ENCODE measurements at regions not wholly inside any gene's neighbourhood (a gene's known extent, or its start where the extent isn't known, plus 50 kb on each side); places are given as distances from the start of the nearest gene placed in this dataset.

DNA sequence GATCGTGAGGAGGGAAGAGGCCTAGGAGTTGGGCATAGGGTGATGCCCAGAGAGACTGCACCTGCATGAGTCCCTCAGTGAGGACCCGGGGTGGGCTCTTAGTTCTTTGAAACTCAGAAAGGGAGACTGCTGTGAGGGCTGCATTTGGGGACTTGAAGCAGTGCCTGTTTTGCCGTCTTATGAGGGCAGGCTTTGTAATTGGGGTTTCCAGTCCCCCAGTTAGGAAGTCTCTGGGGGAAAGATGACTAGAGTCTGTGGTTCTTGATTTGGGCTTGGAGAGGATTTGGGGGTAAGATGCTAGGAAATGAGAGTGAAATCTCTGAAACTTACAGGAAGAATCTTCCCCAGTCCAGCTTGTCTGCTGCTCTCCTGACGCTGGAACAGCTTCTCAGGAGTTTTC lies 99.6 kb downstream of the ARF6 start:
- no peaks in the 10 kb centered on the region for H3K9me3 Mint-ChIP-seq (ENCODE audit: unreplicated experiment)
- no peaks in the 10 kb centered on the region for H3K27me3 Mint-ChIP-seq (ENCODE audit: low read depth, unreplicated experiment)
- no peak for FAIRE-seq

GRCh38 chr14:49992901-49993339 lies 100.0 kb downstream of the ARF6 start:
- H3K4me3 ChIP-seq (ENCODE audit: insufficient read depth, low read depth, low read length): no peak overlapping the region
- peaks cover 7% of the 10 kb centered on the region for H3K4me1 ChIP-seq (ENCODE audit: insufficient read depth, low read length)
- H3K79me2 ChIP-seq (ENCODE audit: insufficient read depth, low read length): no peaks in the 10 kb centered on the region
- Mint-ChIP-seq H3K4me3 (ENCODE audit: unreplicated experiment) (no peak overlapping the region), H3K36me3 (ENCODE audit: low read depth, unreplicated experiment) (no peaks in the 10 kb centered on the region), H3K4me1 (ENCODE audit: low read depth, unreplicated experiment) (peaks cover 11% of the 10 kb centered on the region), H3K9me3 (ENCODE audit: unreplicated experiment) (no peaks in the 10 kb centered on the region), H3K27me3 (ENCODE audit: low read depth, unreplicated experiment) (no peaks in the 10 kb centered on the region), H3K27ac (ENCODE audit: unreplicated experiment) (peak overlapping the region; percentile 30)
- TF ChIP-seq EZH2 (IDR thresholded peaks at IDR 0.05; ENCODE audit: insufficient read depth, low read length) (no peak), CTCF (IDR thresholded peaks at IDR 0.05; ENCODE audit: insufficient read depth, low read depth, low read length) (no peak)
- H3K4me2 ChIP-seq (ENCODE audit: low read length): no peak overlapping the region
- DNase-seq (ENCODE audit: low read depth) (peak; percentile 71), FAIRE-seq (no peak)
- no peaks in the 10 kb centered on the region for H4K20me1 ChIP-seq (ENCODE audit: insufficient read depth, low read length)
- no peak overlapping the region for H3K27ac ChIP-seq (ENCODE audit: low read depth, low read length)
- H3K36me3 ChIP-seq (ENCODE audit: insufficient read depth, low read length): no peaks in the 10 kb centered on the region
- H3K27me3 ChIP-seq (ENCODE audit: insufficient read depth, low read length): no peaks in the 10 kb centered on the region
- H2AFZ ChIP-seq (ENCODE audit: low read depth, low read length): peak overlapping the region; percentile 39
- H3K9ac ChIP-seq (ENCODE audit: low read length): no peak overlapping the region
- no peaks in the 10 kb centered on the region for H3K9me3 ChIP-seq (ENCODE audit: insufficient read depth, low read depth, low read length)

More for the DNA sequence above, 99.6 kb downstream of the ARF6 start:
- no peaks in the 10 kb centered on the region for H3K27me3 ChIP-seq (ENCODE audit: insufficient read depth, low read length)
- H4K20me1 ChIP-seq (ENCODE audit: insufficient read depth, low read length): no peaks in the 10 kb centered on the region
- H3K36me3 ChIP-seq (ENCODE audit: insufficient read depth, low read length): no peaks in the 10 kb centered on the region
- no peak overlapping the region for H3K27ac Mint-ChIP-seq (ENCODE audit: unreplicated experiment)
- H3K4me3 Mint-ChIP-seq (ENCODE audit: unreplicated experiment): no peak overlapping the region
- H3K4me1 ChIP-seq (ENCODE audit: insufficient read depth, low read length): peaks cover 12% of the 10 kb centered on the region
- H3K9me3 ChIP-seq (ENCODE audit: insufficient read depth, low read depth, low read length): no peaks in the 10 kb centered on the region
- no peaks in the 10 kb centered on the region for H3K36me3 Mint-ChIP-seq (ENCODE audit: low read depth, unreplicated experiment)
- no peak overlapping the region for H2AFZ ChIP-seq (ENCODE audit: low read depth, low read length)
- no peak overlapping the region for H3K27ac ChIP-seq (ENCODE audit: low read depth, low read length)
- TF ChIP-seq EZH2 (IDR thresholded peaks at IDR 0.05; ENCODE audit: insufficient read depth, low read length): no peak
- TF ChIP-seq CTCF (IDR thresholded peaks at IDR 0.05; ENCODE audit: insufficient read depth, low read depth, low read length): no peak
- no peak overlapping the region for H3K4me2 ChIP-seq (ENCODE audit: low read length)
- no peaks in the 10 kb centered on the region for H3K79me2 ChIP-seq (ENCODE audit: insufficient read depth, low read length)
- H3K9ac ChIP-seq (ENCODE audit: low read length): no peak overlapping the region
- H3K4me1 Mint-ChIP-seq (ENCODE audit: low read depth, unreplicated experiment): peaks cover 14% of the 10 kb centered on the region
- DNase-seq (ENCODE audit: low read depth): no peak
- H3K4me3 ChIP-seq (ENCODE audit: insufficient read depth, low read depth, low read length): no peak overlapping the region

- no peak overlapping the region for H3K4me3 ChIP-seq (ENCODE audit: insufficient read depth, low read depth, low read length)
- no peaks in the 10 kb centered on the region for H3K36me3 ChIP-seq (ENCODE audit: insufficient read depth, low read length)
- no peaks in the 10 kb centered on the region for H3K9me3 Mint-ChIP-seq (ENCODE audit: unreplicated experiment)
- DNase-seq (ENCODE audit: low read depth): no peak
- FAIRE-seq: no peak
- H4K20me1 ChIP-seq (ENCODE audit: insufficient read depth, low read length): no peaks in the 10 kb centered on the region
- TF ChIP-seq CTCF (IDR thresholded peaks at IDR 0.05; ENCODE audit: insufficient read depth, low read depth, low read length) (no peak), EZH2 (IDR thresholded peaks at IDR 0.05; ENCODE audit: insufficient read depth, low read length) (no peak)
- H3K36me3 Mint-ChIP-seq (ENCODE audit: low read depth, unreplicated experiment): no peaks in the 10 kb centered on the region
- no peaks in the 10 kb centered on the region for H3K79me2 ChIP-seq (ENCODE audit: insufficient read depth, low read length)
- H3K4me2 ChIP-seq (ENCODE audit: low read length): no peak overlapping the region
- H3K27me3 ChIP-seq (ENCODE audit: insufficient read depth, low read length): no peaks in the 10 kb centered on the region
- H3K9ac ChIP-seq (ENCODE audit: low read length): no peak overlapping the region
- H3K27me3 Mint-ChIP-seq (ENCODE audit: low read depth, unreplicated experiment): no peaks in the 10 kb centered on the region
- no peak overlapping the region for H3K4me3 Mint-ChIP-seq (ENCODE audit: unreplicated experiment)
- no peaks in the 10 kb centered on the region for H3K9me3 ChIP-seq (ENCODE audit: insufficient read depth, low read depth, low read length)
- H3K4me1 Mint-ChIP-seq (ENCODE audit: low read depth, unreplicated experiment): peaks cover 10% of the 10 kb centered on the region
- H3K4me1 ChIP-seq (ENCODE audit: insufficient read depth, low read length): peaks cover 3% of the 10 kb centered on the region
- no peak overlapping the region for H3K27ac Mint-ChIP-seq (ENCODE audit: unreplicated experiment)
- H3K27ac ChIP-seq (ENCODE audit: low read depth, low read length): no peak overlapping the region
- H2AFZ ChIP-seq (ENCODE audit: low read depth, low read length): no peak overlapping the region
Observed at GRCh38 chr14:49993565-49993964, 100.7 kb downstream of the ARF6 start.

Data from astrocyte (in vitro differentiated cells and primary cell).